Erythroblast (primary cell): ENCODE measurements at regions not wholly inside any gene's neighbourhood (a gene's known extent, or its start where the extent isn't known, plus 50 kb on each side); places are given as distances from the start of the nearest gene placed in this dataset.
A peak's percentile ranks its signal among the peaks of the same experiment; 100 is the strongest.

Source experiments
- DNase-seq, 2 experiments: peaks; one replicate each; lab custom pipeline; 2025; lab: John Stamatoyannopoulos, UW
- GATA1 ChIP-seq: IDR thresholded peaks from 2 replicates; pipeline ENCODE4 v1.6.1; 2011; ENCODE audit warnings: low read depth, mild to moderate bottlenecking, control low read depth, low read length, moderate library complexity
- POLR2A ChIP-seq: IDR thresholded peaks from 2 replicates; pipeline ENCODE4 v1.6.1; 2011; ENCODE audit warnings: mild to moderate bottlenecking, low read length

GRCh38 chr4:79636991-79637390, 229.0 kb upstream of the GK2 start:
- TF ChIP-seq GATA1, result no peak
- TF ChIP-seq POLR2A, result no peak

GRCh38 chr4:79634111-79634510, 226.1 kb upstream of the GK2 start:
- no peak for TF ChIP-seq GATA1
- TF ChIP-seq POLR2A, result no peak
- no peak for DNase-seq

More at GRCh38 chr4:79636991-79637390, 229.0 kb upstream of the GK2 start:
- peak in 1 of 2 experiments; percentile 13 for DNase-seq

DNA sequence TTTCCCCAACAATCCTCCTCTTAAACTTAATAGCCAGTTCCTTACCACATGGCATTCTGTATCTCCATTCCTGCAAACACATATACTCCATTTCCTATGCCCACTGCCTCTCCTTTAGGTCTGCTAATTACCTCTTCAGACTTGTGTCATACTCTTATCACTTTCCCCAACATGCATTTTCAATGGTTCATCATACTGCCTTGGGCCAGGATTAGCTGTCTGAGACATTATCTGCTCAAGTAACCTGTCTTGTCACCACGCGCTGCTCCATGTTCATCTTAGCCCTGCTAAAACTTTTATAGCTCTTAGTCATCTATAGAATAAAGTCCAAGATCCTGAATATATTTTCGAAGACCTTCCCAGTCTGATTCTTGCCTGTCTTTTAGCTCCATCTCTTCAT, 224.1 kb upstream of the GK2 start:
- TF ChIP-seq GATA1 (no peak), POLR2A (no peak)
- peak; percentile 17 to 61 for DNase-seq

GRCh38 chr4:79626611-79627010, 218.6 kb upstream of the GK2 start:
- DNase-seq, result no peak
- TF ChIP-seq POLR2A (no peak), GATA1 (no peak)

- DNase-seq, result no peak
- no peak for TF ChIP-seq POLR2A
- TF ChIP-seq GATA1, result no peak
Observed at GRCh38 chr4:79626101-79626500, 218.1 kb upstream of the GK2 start.

GRCh38 chr4:79625361-79625760, 217.3 kb upstream of the GK2 start:
- no peak for DNase-seq
- TF ChIP-seq POLR2A (no peak), GATA1 (no peak)

DNA sequence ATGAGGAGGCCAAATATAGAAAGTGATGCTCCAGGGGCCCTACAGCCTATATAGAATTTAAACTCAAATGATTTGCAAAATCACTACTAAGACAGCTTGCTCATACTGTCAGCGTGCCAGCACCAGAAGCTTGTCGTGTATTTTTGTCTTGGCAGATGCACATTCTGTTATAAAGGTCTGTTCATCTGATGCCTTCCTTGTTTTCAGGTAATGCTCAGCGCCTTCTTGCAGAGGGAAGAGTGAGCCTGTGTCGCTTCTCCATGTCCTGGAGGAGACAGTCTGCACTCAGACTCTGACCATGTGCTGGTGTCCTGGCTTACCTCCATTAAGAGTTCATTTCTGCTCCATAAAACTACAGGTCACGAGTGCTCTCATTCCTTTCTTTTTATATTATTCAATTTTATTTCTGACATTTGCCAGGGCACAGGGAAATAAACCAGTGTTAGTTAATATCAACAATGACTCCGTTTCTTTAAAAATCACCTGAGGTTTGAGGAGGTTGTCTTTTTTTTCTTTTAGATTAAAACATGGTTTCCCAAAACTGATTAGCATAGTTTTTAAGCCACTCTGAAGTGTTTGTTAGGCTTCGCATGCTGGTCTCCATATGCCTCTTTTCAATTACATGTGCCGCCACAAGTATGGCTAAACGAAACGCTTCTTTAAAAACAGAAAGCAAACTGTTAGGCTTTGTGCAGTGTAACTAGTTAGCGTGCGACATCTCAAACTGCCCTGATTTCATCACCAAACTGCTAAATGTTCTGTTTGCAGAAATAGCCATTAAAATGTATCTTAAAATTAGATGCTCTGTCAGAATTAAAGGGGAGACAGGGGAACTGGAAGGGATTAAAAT, 215.2 kb upstream of the GK2 start:
- no peak for DNase-seq
- TF ChIP-seq POLR2A, result no peak
- TF ChIP-seq GATA1, result no peak

DNA sequence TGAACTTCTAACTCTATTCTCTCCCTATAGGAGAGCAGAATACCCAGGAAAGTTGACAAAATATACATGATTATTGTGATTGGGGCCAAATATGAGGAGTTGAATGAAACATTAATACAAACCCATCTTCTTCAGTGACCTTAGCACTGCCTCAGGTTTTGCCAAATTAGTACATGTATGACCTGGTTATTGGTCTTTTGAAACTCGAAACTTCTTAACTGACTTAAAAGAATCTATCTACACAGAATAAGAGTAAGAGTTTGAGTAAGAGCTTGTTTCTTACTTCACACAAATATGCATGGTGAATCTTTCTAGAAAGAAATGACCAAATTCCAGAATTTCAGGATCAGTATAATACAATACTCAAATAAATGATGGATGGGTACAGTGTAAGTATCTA, 213.0 kb upstream of the GK2 start:
- DNase-seq, result no peak
- no peak for TF ChIP-seq POLR2A
- TF ChIP-seq GATA1, result no peak

GRCh38 chr4:79620617-79621016, 212.6 kb upstream of the GK2 start:
- peak in 1 of 2 experiments; percentile 59 for DNase-seq
- TF ChIP-seq GATA1, result no peak
- TF ChIP-seq POLR2A, result no peak

DNA sequence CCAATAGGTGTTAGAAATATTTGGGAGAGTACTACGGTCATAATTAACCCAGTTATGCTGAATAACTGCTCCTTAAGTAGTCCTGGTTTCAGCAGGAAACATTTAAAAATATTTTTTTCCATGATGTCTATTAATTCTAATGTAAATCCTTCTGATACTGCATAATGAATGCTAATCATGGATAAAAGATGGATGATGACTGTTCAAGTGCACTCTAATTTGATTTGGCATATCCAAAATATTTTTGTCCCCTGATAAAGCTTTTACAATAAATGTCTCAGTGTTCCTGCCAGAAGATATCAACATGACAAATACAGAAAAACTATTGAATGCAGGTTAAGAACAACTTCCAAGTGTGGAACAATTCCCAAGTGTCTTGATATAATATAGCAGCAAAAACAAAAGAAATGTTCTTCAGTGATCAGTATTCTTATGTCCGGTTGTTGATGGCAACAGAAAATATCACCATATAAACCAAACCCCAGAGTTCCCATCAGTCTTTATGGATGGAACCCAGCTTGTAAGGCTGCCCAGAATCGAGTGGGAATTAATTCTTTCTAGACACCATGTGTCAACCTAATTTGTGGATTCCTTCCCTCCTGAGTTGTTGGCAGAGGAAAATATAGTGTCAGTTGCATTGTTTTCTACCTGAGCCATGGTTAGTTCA, 205.4 kb upstream of the GK2 start:
- no peak for DNase-seq
- TF ChIP-seq GATA1 (no peak), POLR2A (no peak)

DNA sequence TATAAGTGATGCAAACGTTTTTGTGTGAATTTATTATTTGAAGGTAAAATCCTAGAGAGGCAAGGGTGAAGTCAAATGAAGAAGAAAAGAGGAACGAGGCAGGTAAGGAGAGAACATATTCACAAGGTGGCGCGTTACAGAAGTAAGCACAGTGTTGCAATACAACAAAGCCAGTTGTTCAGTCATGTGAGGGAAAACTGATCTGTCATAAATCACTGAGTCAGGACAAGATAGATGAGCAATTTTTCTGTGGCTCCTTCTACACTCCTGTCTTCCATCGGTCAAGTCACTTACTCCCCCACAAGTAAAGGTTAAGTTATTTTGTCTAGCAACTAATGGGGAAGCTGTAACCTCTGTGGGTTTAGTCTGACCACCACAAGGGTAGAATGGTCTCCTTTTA, 203.0 kb upstream of the GK2 start:
- no peak for TF ChIP-seq GATA1
- no peak for TF ChIP-seq POLR2A
- no peak for DNase-seq

- no peak for TF ChIP-seq POLR2A
- no peak for TF ChIP-seq GATA1
- no peak for DNase-seq
Observed at GRCh38 chr4:79609817-79610216, 201.8 kb upstream of the GK2 start.

GRCh38 chr4:79607979-79608378, 200.0 kb upstream of the GK2 start:
- TF ChIP-seq GATA1, result no peak
- TF ChIP-seq POLR2A, result no peak

DNA sequence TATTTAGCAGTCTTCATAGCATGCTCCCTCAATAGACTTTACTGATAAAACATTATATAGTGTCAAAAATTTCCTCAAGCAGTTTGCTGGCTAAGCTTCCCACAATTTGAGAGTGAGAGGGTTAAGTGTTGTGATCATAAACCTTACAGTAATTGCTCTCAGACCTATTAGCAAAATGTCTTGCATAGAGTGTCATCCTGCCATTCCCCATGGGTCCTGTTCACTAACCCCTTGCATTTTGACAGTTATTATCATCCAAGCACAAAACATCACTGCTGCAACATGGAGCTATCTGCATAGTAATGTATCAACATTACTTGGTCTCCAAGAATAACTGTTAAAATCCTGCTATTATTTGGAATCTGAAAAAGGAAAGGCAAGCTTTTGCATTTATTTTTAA, 196.1 kb upstream of the GK2 start:
- no peak for TF ChIP-seq POLR2A
- TF ChIP-seq GATA1, result no peak
- DNase-seq, result no peak

More at GRCh38 chr4:79607979-79608378, 200.0 kb upstream of the GK2 start:
- no peak for DNase-seq

DNA sequence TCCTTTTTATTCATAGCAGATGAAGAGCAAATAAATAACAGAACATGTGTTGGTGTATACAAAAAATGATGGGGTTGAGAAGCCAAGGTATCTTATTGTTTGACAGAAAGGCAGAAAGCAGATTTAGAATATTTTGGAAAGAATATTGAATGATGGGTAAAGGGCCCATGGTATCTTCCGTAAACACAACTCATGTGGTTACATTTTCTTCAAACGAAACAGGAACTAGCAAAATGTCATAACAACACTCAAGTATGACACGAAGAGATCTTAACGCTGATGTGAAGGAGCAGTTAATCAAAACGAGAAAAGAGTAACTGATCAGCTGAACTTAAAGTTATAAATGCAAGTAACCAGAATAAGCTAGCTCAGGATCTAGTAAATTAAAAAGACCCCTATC, 195.7 kb upstream of the GK2 start:
- TF ChIP-seq GATA1 (no peak), POLR2A (no peak)
- DNase-seq, result no peak
